ENCODE measurements at regions not wholly inside any gene's neighbourhood (a gene's known extent, or its start where the extent isn't known, plus 50 kb on each side); places are given as distances from the start of the nearest gene placed in this dataset.

DNA sequence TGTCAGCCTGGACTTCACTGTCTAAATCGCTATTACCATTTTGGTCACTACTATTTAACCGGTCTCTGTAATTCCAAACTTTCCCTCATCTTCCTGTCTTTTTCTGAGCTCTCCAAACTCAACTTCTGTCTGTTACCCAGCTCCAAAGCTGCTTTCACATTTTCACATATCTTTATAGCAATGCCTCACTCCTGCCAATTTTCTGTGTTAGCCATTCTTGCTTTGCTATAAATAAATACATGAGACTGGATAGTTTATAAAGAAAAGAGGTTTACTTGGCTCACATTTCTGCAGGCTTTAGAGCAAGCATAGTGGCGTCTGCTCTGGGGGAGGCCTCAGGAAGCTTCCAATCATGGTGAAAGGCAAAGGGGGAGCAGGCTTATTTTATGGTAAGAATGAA is 368.3 kb upstream of the GNPDA2 start:
- TF ChIP-seq, protein P1, sequence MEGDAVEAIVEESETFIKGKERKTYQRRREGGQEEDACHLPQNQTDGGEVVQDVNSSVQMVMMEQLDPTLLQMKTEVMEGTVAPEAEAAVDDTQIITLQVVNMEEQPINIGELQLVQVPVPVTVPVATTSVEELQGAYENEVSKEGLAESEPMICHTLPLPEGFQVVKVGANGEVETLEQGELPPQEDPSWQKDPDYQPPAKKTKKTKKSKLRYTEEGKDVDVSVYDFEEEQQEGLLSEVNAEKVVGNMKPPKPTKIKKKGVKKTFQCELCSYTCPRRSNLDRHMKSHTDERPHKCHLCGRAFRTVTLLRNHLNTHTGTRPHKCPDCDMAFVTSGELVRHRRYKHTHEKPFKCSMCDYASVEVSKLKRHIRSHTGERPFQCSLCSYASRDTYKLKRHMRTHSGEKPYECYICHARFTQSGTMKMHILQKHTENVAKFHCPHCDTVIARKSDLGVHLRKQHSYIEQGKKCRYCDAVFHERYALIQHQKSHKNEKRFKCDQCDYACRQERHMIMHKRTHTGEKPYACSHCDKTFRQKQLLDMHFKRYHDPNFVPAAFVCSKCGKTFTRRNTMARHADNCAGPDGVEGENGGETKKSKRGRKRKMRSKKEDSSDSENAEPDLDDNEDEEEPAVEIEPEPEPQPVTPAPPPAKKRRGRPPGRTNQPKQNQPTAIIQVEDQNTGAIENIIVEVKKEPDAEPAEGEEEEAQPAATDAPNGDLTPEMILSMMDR (IDR thresholded peaks at IDR 0.05; ENCODE audit: low read depth, low read length, poor library complexity, severe bottlenecking), result no peak
- no peak for TF ChIP-seq EZH2phosphoT487 (IDR thresholded peaks at IDR 0.05; ENCODE audit: borderline replicate concordance, low read length)

Measured in DOHH2 (cell line).